ENCODE measurements at regions not wholly inside any gene's neighbourhood (a gene's known extent, or its start where the extent isn't known, plus 50 kb on each side); places are given as distances from the start of the nearest gene placed in this dataset.

GRCh38 chr20:50253101-50253500 lies 62.5 kb downstream of the CEBPB start:
- no peak for TF ChIP-seq CTCF (conservative IDR thresholded peaks at IDR 0.05)
- TF ChIP-seq ZFX (IDR thresholded peaks at IDR 0.05), result no peak
